IPS DF 6.9 (cell line): ENCODE measurements at regions not wholly inside any gene's neighbourhood (a gene's known extent, or its start where the extent isn't known, plus 50 kb on each side); places are given as distances from the start of the nearest gene placed in this dataset.

Experiments used
- DNase-seq: peaks from one replicate; pipeline ENCODE4 v3.0.0-alpha.2; 2013; ENCODE audit warnings: low read depth, low spot score
- H3K27ac ChIP-seq: one replicate; pipeline ENCODE4 v1.5.1; 2013; ENCODE audit warnings: low read length, control low read depth
- H3K27me3 ChIP-seq: 2 replicates; pipeline ENCODE4 v1.6.1; 2013; ENCODE audit warnings: mild to moderate bottlenecking, low read length; ENCODE audit not compliant: control insufficient read depth, insufficient read depth
- H3K36me3 ChIP-seq: 2 replicates; pipeline ENCODE4 v1.6.1; 2013; ENCODE audit warnings: low read length; ENCODE audit not compliant: control insufficient read depth, insufficient read depth
- H3K4me1 ChIP-seq: 2 replicates; pipeline ENCODE4 v1.6.1; 2013; ENCODE audit warnings: low read length; ENCODE audit not compliant: control insufficient read depth, insufficient read depth
- H3K4me3 ChIP-seq: 2 replicates; pipeline ENCODE4 v1.5.1; 2013; ENCODE audit warnings: mild to moderate bottlenecking, low read length
- H3K9me3 ChIP-seq: 2 replicates; pipeline ENCODE4 v1.6.1; 2013; ENCODE audit warnings: low read length, inconsistent platforms; ENCODE audit not compliant: control insufficient read depth, insufficient read depth
- WGBS: extraction: QIAGEN DNeasy Blood & Tissue Kit; methylation state at CpG from one replicate; pipeline ENCODE4 v1.1.7; 2013; ENCODE audit warnings: mixed read lengths, missing lambda C conversion rate; ENCODE audit not compliant: insufficient read length, insufficient coverage; 5-methylcytosine and 5-hydroxymethylcytosine counted together

GRCh38 chr3:84008623-84009022 is 950.2 kb upstream of the CADM2 start:
- DNase-seq, result no peak
- no CpG with 5 or more reads among the region's 1 CpG for WGBS
- Histone ChIP-seq H3K4me3 (no peak overlapping the region), H3K27me3 (no peaks in the 10 kb centered on the region), H3K4me1 (no peaks in the 10 kb centered on the region), H3K27ac (no peak overlapping the region), H3K9me3 (no peaks in the 10 kb centered on the region), H3K36me3 (no peaks in the 10 kb centered on the region)

GRCh38 chr3:84023842-84024241 is 934.9 kb upstream of the CADM2 start:
- 100% methylated on average over 3 of the region's 4 CpGs for WGBS
- Histone ChIP-seq H3K4me1 (no peaks in the 10 kb centered on the region), H3K36me3 (no peaks in the 10 kb centered on the region), H3K4me3 (no peak overlapping the region), H3K27me3 (no peaks in the 10 kb centered on the region), H3K27ac (no peak overlapping the region), H3K9me3 (no peaks in the 10 kb centered on the region)
- DNase-seq, result no peak

- no peak for DNase-seq
- WGBS, result no CpG with 5 or more reads among the region's 3 CpGs
- no peaks in the 10 kb centered on the region for H3K27me3 ChIP-seq
- H3K4me1 ChIP-seq, result no peaks in the 10 kb centered on the region
- no peak overlapping the region for H3K27ac ChIP-seq
- no peaks in the 10 kb centered on the region for H3K9me3 ChIP-seq
- no peaks in the 10 kb centered on the region for H3K36me3 ChIP-seq
- no peak overlapping the region for H3K4me3 ChIP-seq
These were observed 919.7 kb upstream of the CADM2 start for GRCh38 chr3:84039099-84039498.

GRCh38 chr3:84042399-84043106 is 916.2 kb upstream of the CADM2 start:
- whole genome bisulfite sequencing, result no CpG with 5 or more reads among the region's 3 CpGs
- Histone ChIP-seq H3K27me3 (no peaks in the 10 kb centered on the region), H3K4me1 (no peaks in the 10 kb centered on the region), H3K4me3 (no peak overlapping the region), H3K27ac (no peak overlapping the region), H3K36me3 (no peaks in the 10 kb centered on the region), H3K9me3 (no peaks in the 10 kb centered on the region)
- DNase-seq, result no peak

GRCh38 chr3:84066915-84067314 is 891.9 kb upstream of the CADM2 start:
- H3K36me3 ChIP-seq, result no peaks in the 10 kb centered on the region
- H3K4me1 ChIP-seq, result no peaks in the 10 kb centered on the region
- WGBS, result no CpG with 5 or more reads among the region's 1 CpG
- H3K4me3 ChIP-seq, result no peak overlapping the region
- H3K27me3 ChIP-seq, result no peaks in the 10 kb centered on the region
- DNase-seq, result peak; percentile 27
- H3K9me3 ChIP-seq, result no peaks in the 10 kb centered on the region
- H3K27ac ChIP-seq, result no peak overlapping the region

- WGBS, result no CpG with 5 or more reads among the region's 4 CpGs
- H3K36me3 ChIP-seq, result no peaks in the 10 kb centered on the region
- DNase-seq, result no peak
- no peak overlapping the region for H3K27ac ChIP-seq
- H3K9me3 ChIP-seq, result no peaks in the 10 kb centered on the region; the same call in 1 of the 2 replicates
- no peaks in the 10 kb centered on the region for H3K4me1 ChIP-seq
- no peak overlapping the region for H3K4me3 ChIP-seq
- H3K27me3 ChIP-seq, result no peaks in the 10 kb centered on the region
These were observed 885.1 kb upstream of the CADM2 start for GRCh38 chr3:84073664-84074063.

GRCh38 chr3:84074767-84075166 is 884.0 kb upstream of the CADM2 start:
- no peak overlapping the region for H3K4me3 ChIP-seq
- WGBS, result no CpG with 5 or more reads among the region's 2 CpGs
- H3K27me3 ChIP-seq, result no peaks in the 10 kb centered on the region
- DNase-seq, result no peak
- no peak overlapping the region for H3K27ac ChIP-seq
- no peaks in the 10 kb centered on the region for H3K36me3 ChIP-seq
- H3K4me1 ChIP-seq, result no peaks in the 10 kb centered on the region
- H3K9me3 ChIP-seq, result no peaks in the 10 kb centered on the region; the same call in 1 of the 2 replicates

GRCh38 chr3:84077479-84077878 is 881.3 kb upstream of the CADM2 start:
- H3K9me3 ChIP-seq, result no peaks in the 10 kb centered on the region; the same call in 1 of the 2 replicates
- WGBS, result no CpG with 5 or more reads among the region's 3 CpGs
- no peak overlapping the region for H3K4me3 ChIP-seq
- no peak for DNase-seq
- H3K4me1 ChIP-seq, result no peaks in the 10 kb centered on the region
- no peaks in the 10 kb centered on the region for H3K27me3 ChIP-seq
- no peak overlapping the region for H3K27ac ChIP-seq
- no peaks in the 10 kb centered on the region for H3K36me3 ChIP-seq

GRCh38 chr3:84082726-84083125 is 876.1 kb upstream of the CADM2 start:
- no peaks in the 10 kb centered on the region for H3K36me3 ChIP-seq
- DNase-seq, result no peak
- no peaks in the 10 kb centered on the region; the same call in 1 of the 2 replicates for H3K9me3 ChIP-seq
- H3K4me3 ChIP-seq, result no peak overlapping the region
- no peak overlapping the region for H3K27ac ChIP-seq
- WGBS, result no CpG with 5 or more reads among the region's 1 CpG
- no peaks in the 10 kb centered on the region for H3K27me3 ChIP-seq
- H3K4me1 ChIP-seq, result no peaks in the 10 kb centered on the region

GRCh38 chr3:84092907-84093306 is 865.9 kb upstream of the CADM2 start:
- no peaks in the 10 kb centered on the region for H3K27me3 ChIP-seq
- WGBS, result no CpG with 5 or more reads among the region's 2 CpGs
- no peak overlapping the region for H3K4me3 ChIP-seq
- no peak for DNase-seq
- no peaks in the 10 kb centered on the region for H3K9me3 ChIP-seq
- no peak overlapping the region for H3K27ac ChIP-seq
- H3K4me1 ChIP-seq, result no peaks in the 10 kb centered on the region
- no peaks in the 10 kb centered on the region for H3K36me3 ChIP-seq

- Histone ChIP-seq H3K4me3 (no peak overlapping the region), H3K36me3 (no peaks in the 10 kb centered on the region), H3K27me3 (no peaks in the 10 kb centered on the region), H3K9me3 (no peaks in the 10 kb centered on the region), H3K4me1 (no peaks in the 10 kb centered on the region), H3K27ac (no peak overlapping the region)
- DNase-seq, result no peak
These were observed 862.6 kb upstream of the CADM2 start for GRCh38 chr3:84096188-84096587.
